ENCODE measurements at regions not wholly inside any gene's neighbourhood (a gene's known extent, or its start where the extent isn't known, plus 50 kb on each side); places are given as distances from the start of the nearest gene placed in this dataset.

DNA sequence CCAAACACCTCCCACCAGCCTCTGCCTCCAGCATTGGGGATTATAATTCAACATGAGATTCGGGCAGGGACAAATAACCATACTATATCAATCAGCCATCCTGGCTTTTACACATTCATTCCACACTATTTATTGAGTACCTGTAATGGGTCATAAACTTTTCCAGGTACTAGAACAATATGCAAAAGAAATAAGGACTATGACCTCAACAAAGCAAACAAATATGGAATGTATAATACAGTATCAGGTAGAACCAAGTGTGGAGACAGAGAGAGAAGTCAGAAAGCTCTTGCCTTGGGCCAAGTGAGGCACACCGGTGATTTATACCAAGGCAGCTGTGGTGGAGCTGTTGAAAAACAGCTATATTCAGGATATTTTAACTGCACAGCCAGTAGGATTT is 116.3 kb downstream of the TSPAN8 start:
- no peaks in the 10 kb centered on the region for H3K27me3 ChIP-seq (ENCODE audit: control insufficient read depth, extremely low read depth, insufficient read depth, low read length)
- H3K4me3 ChIP-seq (ENCODE audit: control insufficient read depth in 2 of 3, extremely low read depth in 1 of 3, insufficient read depth in 2 of 3, low read depth in 1 of 3, low read length in 3 of 3) = no peak overlapping the region
- DNase-seq (ENCODE audit: low read depth, low spot score) = no peak
- H4K20me1 ChIP-seq (ENCODE audit: control insufficient read depth, extremely low read depth, insufficient read depth, low read length) = no peaks in the 10 kb centered on the region
- H2AFZ ChIP-seq (ENCODE audit: control insufficient read depth, low read length) = no peak overlapping the region
- dilution Hi-C loops (cut with MboI; ENCODE audit: extremely low pct_ligation_motif_present, low sequenced_read_pairs) = no loop called here
- H3K9me3 ChIP-seq (ENCODE audit: control insufficient read depth, low read depth, low read length) = no peaks in the 10 kb centered on the region
- no peaks in the 10 kb centered on the region for H3K9me1 ChIP-seq (ENCODE audit: control insufficient read depth, extremely low read depth, insufficient read depth, low read length)
- H3K4me1 ChIP-seq (ENCODE audit: control insufficient read depth, extremely low read depth, insufficient read depth, low read length) = no peaks in the 10 kb centered on the region
- H3K79me2 ChIP-seq (ENCODE audit: control insufficient read depth, insufficient read depth, low read length) = no peaks in the 10 kb centered on the region
- no peak for FAIRE-seq
- H3K4me2 ChIP-seq (ENCODE audit: control insufficient read depth, extremely low read depth, insufficient read depth, low read depth, low read length) = no peak overlapping the region
- H3K9ac ChIP-seq (ENCODE audit: control insufficient read depth, extremely low read depth, insufficient read depth, low read length) = no peak overlapping the region
- H3K27ac ChIP-seq (ENCODE audit: control insufficient read depth, insufficient read depth, low read length) = no peak overlapping the region
- TF ChIP-seq, protein P1, sequence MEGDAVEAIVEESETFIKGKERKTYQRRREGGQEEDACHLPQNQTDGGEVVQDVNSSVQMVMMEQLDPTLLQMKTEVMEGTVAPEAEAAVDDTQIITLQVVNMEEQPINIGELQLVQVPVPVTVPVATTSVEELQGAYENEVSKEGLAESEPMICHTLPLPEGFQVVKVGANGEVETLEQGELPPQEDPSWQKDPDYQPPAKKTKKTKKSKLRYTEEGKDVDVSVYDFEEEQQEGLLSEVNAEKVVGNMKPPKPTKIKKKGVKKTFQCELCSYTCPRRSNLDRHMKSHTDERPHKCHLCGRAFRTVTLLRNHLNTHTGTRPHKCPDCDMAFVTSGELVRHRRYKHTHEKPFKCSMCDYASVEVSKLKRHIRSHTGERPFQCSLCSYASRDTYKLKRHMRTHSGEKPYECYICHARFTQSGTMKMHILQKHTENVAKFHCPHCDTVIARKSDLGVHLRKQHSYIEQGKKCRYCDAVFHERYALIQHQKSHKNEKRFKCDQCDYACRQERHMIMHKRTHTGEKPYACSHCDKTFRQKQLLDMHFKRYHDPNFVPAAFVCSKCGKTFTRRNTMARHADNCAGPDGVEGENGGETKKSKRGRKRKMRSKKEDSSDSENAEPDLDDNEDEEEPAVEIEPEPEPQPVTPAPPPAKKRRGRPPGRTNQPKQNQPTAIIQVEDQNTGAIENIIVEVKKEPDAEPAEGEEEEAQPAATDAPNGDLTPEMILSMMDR (optimal IDR thresholded peaks at IDR 0.05 in 1 of 3, IDR thresholded peaks at IDR 0.05 in 1 of 3, conservative IDR thresholded peaks at IDR 0.05 in 1 of 3; ENCODE audit: extremely low read depth in 1 of 3, insufficient read depth in 2 of 3, low read length in 3 of 3) = no peak
- no peak for TF ChIP-seq EZH2 (IDR thresholded peaks at IDR 0.05; ENCODE audit: low read length)
- H3K36me3 ChIP-seq (ENCODE audit: control insufficient read depth in 2 of 2, extremely low read depth in 1 of 2, insufficient read depth in 2 of 2, low read length in 2 of 2) = no peaks in the 10 kb centered on the region

DNA sequence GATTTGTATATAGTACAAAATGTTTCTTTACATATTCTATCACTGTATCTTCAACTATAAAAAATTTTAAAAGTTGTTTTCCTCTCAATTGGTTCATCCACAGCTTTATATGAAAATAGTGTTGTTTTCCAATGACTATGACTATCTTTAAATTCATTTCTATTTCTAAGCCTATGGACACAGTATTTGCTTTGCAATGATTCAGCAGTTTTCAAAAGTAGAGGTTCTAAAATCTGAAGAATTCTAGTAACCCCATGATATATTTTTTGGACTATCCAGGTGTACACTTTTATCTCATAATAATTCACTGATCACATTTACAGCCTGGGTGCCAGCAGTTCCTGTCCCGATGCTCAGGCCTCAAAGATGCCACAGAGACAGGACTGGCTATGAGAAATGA is 118.4 kb upstream of the PTPRR start:
- Histone ChIP-seq H3K9ac (ENCODE audit: control insufficient read depth, extremely low read depth, insufficient read depth, low read length) (no peak overlapping the region), H3K9me1 (ENCODE audit: control insufficient read depth, extremely low read depth, insufficient read depth, low read length) (no peaks in the 10 kb centered on the region), H4K20me1 (ENCODE audit: control insufficient read depth, extremely low read depth, insufficient read depth, low read length) (no peaks in the 10 kb centered on the region), H3K36me3 (ENCODE audit: control insufficient read depth in 2 of 2, extremely low read depth in 1 of 2, insufficient read depth in 2 of 2, low read length in 2 of 2) (no peaks in the 10 kb centered on the region), H3K9me3 (ENCODE audit: control insufficient read depth, low read depth, low read length) (no peaks in the 10 kb centered on the region), H2AFZ (ENCODE audit: control insufficient read depth, low read length) (no peak overlapping the region), H3K79me2 (ENCODE audit: control insufficient read depth, insufficient read depth, low read length) (no peaks in the 10 kb centered on the region), H3K27ac (ENCODE audit: control insufficient read depth, insufficient read depth, low read length) (no peak overlapping the region), H3K4me2 (ENCODE audit: control insufficient read depth, extremely low read depth, insufficient read depth, low read depth, low read length) (no peak overlapping the region), H3K4me3 (ENCODE audit: control insufficient read depth in 2 of 3, extremely low read depth in 1 of 3, insufficient read depth in 2 of 3, low read depth in 1 of 3, low read length in 3 of 3) (no peak overlapping the region), H3K27me3 (ENCODE audit: control insufficient read depth, extremely low read depth, insufficient read depth, low read length) (no peaks in the 10 kb centered on the region), H3K4me1 (ENCODE audit: control insufficient read depth, extremely low read depth, insufficient read depth, low read length) (no peaks in the 10 kb centered on the region)
- TF ChIP-seq, protein P1 (optimal IDR thresholded peaks at IDR 0.05 in 1 of 3, IDR thresholded peaks at IDR 0.05 in 1 of 3, conservative IDR thresholded peaks at IDR 0.05 in 1 of 3; ENCODE audit: extremely low read depth in 1 of 3, insufficient read depth in 2 of 3, low read length in 3 of 3) = no peak
- no peak for TF ChIP-seq EZH2 (IDR thresholded peaks at IDR 0.05; ENCODE audit: low read length)
- FAIRE-seq (no peak), DNase-seq (ENCODE audit: low read depth, low spot score) (no peak)
- dilution Hi-C loops (cut with MboI; ENCODE audit: extremely low pct_ligation_motif_present, low sequenced_read_pairs) = no loop called here

Data from keratinocyte (primary cell).